ENCODE measurements at regions not wholly inside any gene's neighbourhood (a gene's known extent, or its start where the extent isn't known, plus 50 kb on each side); places are given as distances from the start of the nearest gene placed in this dataset.

- in situ Hi-C loops (cut with MboI) (no loop called here), intact Hi-C loops (cut with micrococcal nuclease; ENCODE audit: unreplicated experiment) (no loop called here)
- ChIA-PET POLR2A (no interaction called here), RAD21 (ENCODE audit: unreplicated experiment) (no interaction called here), CTCF (no interaction called here), SMC1A (ENCODE audit: uncharacterized antibody, unreplicated experiment) (interaction anchor here (2.5 to 2.9 kb wide), 2 partner anchors 7 to 19 kb away, joined by 14 to 18 read pairs; no protein-coding TSS in a partner anchor)
- ATAC-seq, result no peak
- H3K27ac ChIP-seq (ENCODE audit: control insufficient read depth, insufficient read depth), result no peak overlapping the region
- FAIRE-seq, result no peak
- BruUV-seq (replicated peaks), result no TSS peak
- no peaks in the 10 kb centered on the region for H4K20me1 ChIP-seq (ENCODE audit: control insufficient read depth, insufficient read depth)
- 48% methylated on average over 6 of the region's 6 CpGs for WGBS (ENCODE audit: insufficient coverage, insufficient replicate concordance, low lambda C conversion rate, missing lambda C conversion rate)
- H3K36me3 ChIP-seq (ENCODE audit: control insufficient read depth in 2 of 2, insufficient read depth in 2 of 2, low read length in 1 of 2), result no peaks in the 10 kb centered on the region
- H3K4me1 ChIP-seq (ENCODE audit: control insufficient read depth, insufficient read depth, low read length), result peaks cover 4% of the 10 kb centered on the region; the same call in 1 of the 2 replicates
- DNase-seq (ENCODE audit: low read depth, low spot score), result no peak
- no peak overlapping the region for H3K9ac ChIP-seq (ENCODE audit: control insufficient read depth, insufficient read depth, low read length)
- H3K4me3 ChIP-seq, result no peak overlapping the region
- no peaks in the 10 kb centered on the region for H3K79me2 ChIP-seq (ENCODE audit: control insufficient read depth, insufficient read depth, low read length)
- no peak overlapping the region for H3K4me2 ChIP-seq (ENCODE audit: control insufficient read depth, insufficient read depth)
- TF ChIP-seq, protein P1, sequence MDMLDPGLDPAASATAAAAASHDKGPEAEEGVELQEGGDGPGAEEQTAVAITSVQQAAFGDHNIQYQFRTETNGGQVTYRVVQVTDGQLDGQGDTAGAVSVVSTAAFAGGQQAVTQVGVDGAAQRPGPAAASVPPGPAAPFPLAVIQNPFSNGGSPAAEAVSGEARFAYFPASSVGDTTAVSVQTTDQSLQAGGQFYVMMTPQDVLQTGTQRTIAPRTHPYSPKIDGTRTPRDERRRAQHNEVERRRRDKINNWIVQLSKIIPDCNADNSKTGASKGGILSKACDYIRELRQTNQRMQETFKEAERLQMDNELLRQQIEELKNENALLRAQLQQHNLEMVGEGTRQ (IDR thresholded peaks at IDR 0.05; ENCODE audit: borderline replicate concordance, low read depth, low read length), result no peak
- TF ChIP-seq MTA3 (IDR thresholded peaks at IDR 0.05; ENCODE audit: borderline replicate concordance, low read length) (no peak), ATF2 (IDR thresholded peaks at IDR 0.05; ENCODE audit: low read length) (no peak), CUX1 (IDR thresholded peaks at IDR 0.05; ENCODE audit: insufficient replicate concordance, low read depth, low read length) (no peak), NFYB (IDR thresholded peaks at IDR 0.05; ENCODE audit: insufficient read depth, low read depth, low read length) (no peak), WRNIP1 (IDR thresholded peaks at IDR 0.05; ENCODE audit: borderline replicate concordance, low read depth, low read length) (no peak), FOXK2 (IDR thresholded peaks at IDR 0.05) (no peak), ZSCAN29 (IDR thresholded peaks at IDR 0.05) (no peak), IKZF1 (conservative IDR thresholded peaks at IDR 0.05) (no peak)
- no peak overlapping the region; the same call in 1 of the 2 replicates for H2AFZ ChIP-seq (ENCODE audit: control insufficient read depth, low read depth, low read length)
- H3K9me3 ChIP-seq (replicated peaks; ENCODE audit: control insufficient read depth, insufficient read depth, low read length), result no peaks in the 10 kb centered on the region
- no peaks in the 10 kb centered on the region for H3K27me3 ChIP-seq (replicated peaks in 1 of 2; ENCODE audit: control insufficient read depth in 2 of 2, insufficient read depth in 2 of 2, low read length in 1 of 2)
These were observed 674.1 kb downstream of the NR2F1-AS1 start for GRCh38 chr5:92906798-92907376.

Data from GM12878 (cell line).